ENCODE measurements at regions not wholly inside any gene's neighbourhood (a gene's known extent, or its start where the extent isn't known, plus 50 kb on each side); places are given as distances from the start of the nearest gene placed in this dataset.

DNA sequence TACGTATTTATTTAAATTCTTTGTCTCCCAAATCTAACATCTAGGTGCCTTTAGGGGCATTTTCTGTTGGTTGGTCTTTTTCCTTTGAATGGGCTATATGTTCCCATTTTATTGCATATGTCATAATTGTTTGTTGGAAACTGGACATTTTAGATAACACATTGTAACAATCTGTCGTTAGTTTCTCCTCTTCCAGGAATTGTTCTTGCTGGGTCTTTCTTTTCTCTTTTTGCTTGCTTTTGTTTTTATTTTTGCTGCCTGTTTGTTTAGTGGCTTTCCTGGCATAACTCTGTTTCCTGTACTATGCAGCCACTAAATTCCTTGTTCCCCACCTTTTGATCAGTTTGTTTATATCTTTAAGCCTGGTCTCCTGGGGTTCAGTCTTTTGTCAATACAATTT, 244.3 kb upstream of the RTL1 start:
- TF ChIP-seq GATA2 (IDR thresholded peaks at IDR 0.05; ENCODE audit: low read depth, low read length), result no peak
- TF ChIP-seq GATA3 (IDR thresholded peaks at IDR 0.05; ENCODE audit: low read depth, low read length), result no peak
